PC-3 (cell line): ENCODE measurements at regions not wholly inside any gene's neighbourhood (a gene's known extent, or its start where the extent isn't known, plus 50 kb on each side); places are given as distances from the start of the nearest gene placed in this dataset.

Experiments
- EZH2 ChIP-seq: fragments of 300-600 bp; sonication (generic); IDR thresholded peaks from one replicate; pipeline ENCODE4 v1.6.1; 2017; ENCODE audit warnings: antibody characterized with exemption, mild to moderate bottlenecking, low read length; ENCODE audit not compliant: unreplicated experiment
- EZH2phosphoT487 ChIP-seq: fragments of 300-600 bp; sonication (generic); IDR thresholded peaks from 2 replicates; pipeline ENCODE4 v1.6.1; 2018; ENCODE audit warnings: mild to moderate bottlenecking, antibody characterized with exemption, low read length, borderline replicate concordance
- TF ChIP-seq, protein P1 (sequence below): fragments of 300-600 bp; sonication (generic); conservative IDR thresholded peaks from 2 replicates; pipeline ENCODE4 v1.5.1; 2017; ENCODE audit warnings: antibody characterized with exemption, low read depth, mild to moderate bottlenecking, low read length

DNA sequence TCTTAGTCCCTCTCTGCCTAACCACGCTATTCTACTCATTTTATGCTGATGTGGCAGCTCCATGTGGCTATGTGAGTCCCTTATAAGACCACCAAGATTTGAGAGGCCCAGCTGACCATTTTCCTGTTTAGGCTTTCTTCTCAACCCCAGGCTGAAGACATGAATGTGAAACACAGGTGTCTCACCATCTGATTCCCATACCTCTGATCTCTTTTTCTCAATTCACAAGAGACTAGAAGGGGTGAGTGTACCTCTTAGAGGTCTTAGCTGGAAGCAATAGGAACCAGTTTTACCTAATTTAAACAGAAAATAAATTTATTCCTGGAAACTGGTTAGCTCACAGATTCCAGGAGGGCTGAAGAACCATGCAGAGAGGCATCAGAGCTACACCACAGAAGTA lies 276.5 kb upstream of the FMR1 start:
- TF ChIP-seq, protein P1, sequence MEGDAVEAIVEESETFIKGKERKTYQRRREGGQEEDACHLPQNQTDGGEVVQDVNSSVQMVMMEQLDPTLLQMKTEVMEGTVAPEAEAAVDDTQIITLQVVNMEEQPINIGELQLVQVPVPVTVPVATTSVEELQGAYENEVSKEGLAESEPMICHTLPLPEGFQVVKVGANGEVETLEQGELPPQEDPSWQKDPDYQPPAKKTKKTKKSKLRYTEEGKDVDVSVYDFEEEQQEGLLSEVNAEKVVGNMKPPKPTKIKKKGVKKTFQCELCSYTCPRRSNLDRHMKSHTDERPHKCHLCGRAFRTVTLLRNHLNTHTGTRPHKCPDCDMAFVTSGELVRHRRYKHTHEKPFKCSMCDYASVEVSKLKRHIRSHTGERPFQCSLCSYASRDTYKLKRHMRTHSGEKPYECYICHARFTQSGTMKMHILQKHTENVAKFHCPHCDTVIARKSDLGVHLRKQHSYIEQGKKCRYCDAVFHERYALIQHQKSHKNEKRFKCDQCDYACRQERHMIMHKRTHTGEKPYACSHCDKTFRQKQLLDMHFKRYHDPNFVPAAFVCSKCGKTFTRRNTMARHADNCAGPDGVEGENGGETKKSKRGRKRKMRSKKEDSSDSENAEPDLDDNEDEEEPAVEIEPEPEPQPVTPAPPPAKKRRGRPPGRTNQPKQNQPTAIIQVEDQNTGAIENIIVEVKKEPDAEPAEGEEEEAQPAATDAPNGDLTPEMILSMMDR, result no peak
- TF ChIP-seq EZH2 (no peak), EZH2phosphoT487 (no peak)
